OCI-LY7 (cell line): ENCODE measurements at regions not wholly inside any gene's neighbourhood (a gene's known extent, or its start where the extent isn't known, plus 50 kb on each side); places are given as distances from the start of the nearest gene placed in this dataset.

ENCODE experiments used
- BruUV-seq: library from RNA; stranded (reverse); fragments of 400-500 nt; replicated peaks from 2 replicates; lab custom pipeline; 2021; lab: Mats Ljungman, UMichigan
- CTCF ChIA-PET: fragments of 300-600 bp; sonication (Branson Sonifier 250); formaldehyde crosslinking; loops from one replicate; lab custom pipeline; 2022; ENCODE audit warnings: antibody characterized with exemption; ENCODE audit not compliant: unreplicated experiment; lab: Charles Lee
- POLR2A ChIA-PET: fragments of 300-600 bp; sonication (Branson Sonifier 250); formaldehyde crosslinking; loops from one replicate; lab custom pipeline; 2022; ENCODE audit warnings: antibody characterized with exemption; lab: Charles Lee
- DNase-seq: peaks from one replicate; pipeline ENCODE4 v3.0.0-alpha.2; 2015; ENCODE audit warnings: low spot score
- H2AFZ ChIP-seq: fragments of 200-600 bp; sonication (generic), shearing (Covaris generic); 2 replicates; pipeline ENCODE4 v1.6.1; 2014; ENCODE audit warnings: mild to moderate bottlenecking, antibody characterized with exemption, low read length, moderate library complexity
- H3K27ac ChIP-seq: fragments of 200-600 bp; sonication (generic); 2 replicates; pipeline ENCODE4 v1.5.1; 2014; ENCODE audit warnings: mixed run types, low read depth, mild to moderate bottlenecking, moderate library complexity, low read length, inconsistent platforms; ENCODE audit not compliant: poor library complexity, severe bottlenecking
- H3K36me3 ChIP-seq: fragments of 200-600 bp; sonication (generic); 2 replicates; pipeline ENCODE4 v1.6.1; 2014; ENCODE audit warnings: mild to moderate bottlenecking, antibody characterized with exemption, low read length, moderate library complexity, mixed read lengths; ENCODE audit not compliant: insufficient read depth
- H3K4me1 ChIP-seq: fragments of 200-600 bp; sonication (generic); 2 replicates; pipeline ENCODE4 v1.5.1; 2014; ENCODE audit warnings: mild to moderate bottlenecking, low read length; ENCODE audit not compliant: insufficient read depth, poor library complexity, severe bottlenecking
- H3K4me2 ChIP-seq: fragments of 200-600 bp; sonication (generic); 2 replicates; pipeline ENCODE4 v1.6.1; 2014; ENCODE audit warnings: mild to moderate bottlenecking, low read length
- H3K4me3 ChIP-seq: fragments of 200-600 bp; sonication (generic); 2 replicates; pipeline ENCODE4 v1.5.1; 2014; ENCODE audit warnings: mild to moderate bottlenecking, low read depth, low read length; ENCODE audit not compliant: poor library complexity, severe bottlenecking
- H3K79me2 ChIP-seq: fragments of 200-600 bp; sonication (generic); 2 replicates; pipeline ENCODE4 v1.6.1; 2016; ENCODE audit warnings: low read depth, mild to moderate bottlenecking, low read length, moderate library complexity, mixed read lengths; ENCODE audit not compliant: insufficient read depth
- H3K9me2 ChIP-seq: fragments of 200-600 bp; sonication (generic); 2 replicates; pipeline ENCODE4 v1.6.1; 2016; ENCODE audit warnings: mild to moderate bottlenecking, low read length, mixed read lengths; ENCODE audit not compliant: insufficient read depth
- H3K9me3 ChIP-seq: fragments of 200-600 bp; sonication (generic); 2 replicates; pipeline ENCODE4 v1.6.1; 2014; ENCODE audit warnings: mild to moderate bottlenecking, mixed run types, low read length, mixed read lengths
- H4K20me1 ChIP-seq: fragments of 200-600 bp; sonication (generic); 2 replicates; pipeline ENCODE4 v1.6.1; 2014; ENCODE audit warnings: mild to moderate bottlenecking, antibody characterized with exemption, low read length, moderate library complexity, mixed read lengths; ENCODE audit not compliant: insufficient read depth
- CTCF ChIP-seq: fragments of 200-600 bp; sonication (generic); conservative IDR thresholded peaks from 2 replicates; pipeline ENCODE4 v1.5.1; 2014; ENCODE audit warnings: mild to moderate bottlenecking, antibody characterized with exemption, low read length, moderate library complexity, mixed read lengths
- EZH2phosphoT487 ChIP-seq: fragments of 200-600 bp; sonication (generic); IDR thresholded peaks from 2 replicates; pipeline ENCODE4 v1.6.1; 2018; ENCODE audit warnings: low read depth, borderline replicate concordance, mild to moderate bottlenecking, mixed run types, antibody characterized with exemption, low read length, moderate library complexity, mixed read lengths
- intact Hi-C: fragments of 100-400 bp; cut with micrococcal nuclease; formaldehyde crosslinking; loops from one replicate; pipeline ENCODE4 v1.10.0; 2022; ENCODE audit not compliant: unreplicated experiment

GRCh38 chr13:34542321-34542720, 399.7 kb upstream of the NBEA start:
- no peak overlapping the region for H3K4me2 ChIP-seq
- H3K4me3 ChIP-seq = no peak overlapping the region
- no peaks in the 10 kb centered on the region for H3K9me2 ChIP-seq
- ChIA-PET POLR2A (interaction anchor here (0.5 to 1.0 kb wide), 2 partner anchors 60 to 164 kb away, joined by 3 read pairs; no protein-coding TSS in a partner anchor), CTCF (no interaction called here)
- no peak for DNase-seq
- H3K36me3 ChIP-seq = no peaks in the 10 kb centered on the region
- H3K4me1 ChIP-seq = no peaks in the 10 kb centered on the region
- intact Hi-C loops = no loop called here
- no peak for TF ChIP-seq CTCF
- no peak for TF ChIP-seq EZH2phosphoT487
- no peak overlapping the region for H3K27ac ChIP-seq
- H3K9me3 ChIP-seq = no peaks in the 10 kb centered on the region
- H3K79me2 ChIP-seq = no peaks in the 10 kb centered on the region
- no TSS peak for BruUV-seq
- no peak overlapping the region for H2AFZ ChIP-seq
- no peaks in the 10 kb centered on the region for H4K20me1 ChIP-seq

- Histone ChIP-seq H3K4me1 (no peaks in the 10 kb centered on the region), H2AFZ (no peak overlapping the region), H4K20me1 (no peaks in the 10 kb centered on the region), H3K4me2 (no peak overlapping the region), H3K79me2 (no peaks in the 10 kb centered on the region), H3K36me3 (no peaks in the 10 kb centered on the region), H3K9me3 (no peaks in the 10 kb centered on the region), H3K27ac (no peak overlapping the region), H3K9me2 (no peaks in the 10 kb centered on the region), H3K4me3 (no peak overlapping the region)
- TF ChIP-seq CTCF = no peak
- TF ChIP-seq EZH2phosphoT487 = no peak
- no TSS peak for BruUV-seq
- POLR2A ChIA-PET = interaction anchor here (0.7 to 1.5 kb wide), 4 partner anchors 9 to 697 kb away, joined by 3 to 9 read pairs (median 4); no protein-coding TSS in a partner anchor
- intact Hi-C loops = no loop called here
- no peak for DNase-seq
- CTCF ChIA-PET = no interaction called here
These were observed 398.2 kb upstream of the NBEA start for GRCh38 chr13:34543836-34544235.

GRCh38 chr13:34545461-34545860, 396.6 kb upstream of the NBEA start:
- DNase-seq = no peak
- H3K79me2 ChIP-seq = no peaks in the 10 kb centered on the region
- CTCF ChIA-PET = no interaction called here
- no peak overlapping the region for H3K4me3 ChIP-seq
- no TSS peak for BruUV-seq
- H3K9me3 ChIP-seq = no peaks in the 10 kb centered on the region
- no peaks in the 10 kb centered on the region for H3K9me2 ChIP-seq
- no peaks in the 10 kb centered on the region for H3K4me1 ChIP-seq
- no peak overlapping the region for H2AFZ ChIP-seq
- no peak for TF ChIP-seq EZH2phosphoT487
- no peak for TF ChIP-seq CTCF
- H4K20me1 ChIP-seq = no peaks in the 10 kb centered on the region
- H3K4me2 ChIP-seq = no peak overlapping the region
- H3K36me3 ChIP-seq = no peaks in the 10 kb centered on the region
- intact Hi-C loops = no loop called here
- H3K27ac ChIP-seq = no peak overlapping the region
- POLR2A ChIA-PET = no interaction called here
